HEK293 (cell line): ENCODE measurements at regions not wholly inside any gene's neighbourhood (a gene's known extent, or its start where the extent isn't known, plus 50 kb on each side); places are given as distances from the start of the nearest gene placed in this dataset.

ENCODE experiments used
- KLF16 ChIP-seq: fragments of 450-650 bp; formaldehyde crosslinking; IDR thresholded peaks from 2 replicates; pipeline ENCODE4 v1.5.1; 2017; ENCODE audit warnings: missing biosample characterization, missing genetic modification characterization
- SP2 ChIP-seq: fragments of 450-650 bp; formaldehyde crosslinking; IDR thresholded peaks from 2 replicates; pipeline ENCODE4 v1.5.1; 2016; ENCODE audit warnings: missing biosample characterization, missing genetic modification characterization
- ZBTB8A ChIP-seq: fragments of 450-650 bp; formaldehyde crosslinking; IDR thresholded peaks from 2 replicates; pipeline ENCODE4 v1.5.1; 2016; ENCODE audit warnings: missing biosample characterization, missing genetic modification characterization
- ZNF184 ChIP-seq: fragments of 450-650 bp; IDR thresholded peaks from 2 replicates; pipeline ENCODE4 v1.5.1; 2018; ENCODE audit warnings: missing biosample characterization, mild to moderate bottlenecking, missing genetic modification characterization
- ZNF274 ChIP-seq, 2 experiments: fragments of 200-500 bp in 1 of 2; fragments of 450-650 bp in 1 of 2; sonication (Bioruptor generic) in 1 of 2; formaldehyde crosslinking in 1 of 2; IDR thresholded peaks; 2 replicates each; pipeline versions ENCODE4 v1.5.1 to v1.6.1; 2014 to 2016; ENCODE audit warnings: borderline replicate concordance in 1 of 2, inconsistent platforms in 1 of 2, low read length in 1 of 2, missing biosample characterization in 1 of 2, missing genetic modification characterization in 1 of 2
- ZNF670 ChIP-seq: fragments of 450-650 bp; formaldehyde crosslinking; IDR thresholded peaks from 2 replicates; pipeline ENCODE4 v1.5.1; 2016; ENCODE audit warnings: missing biosample characterization, missing genetic modification characterization, low read depth
- ZNF707 ChIP-seq: fragments of 450-650 bp; formaldehyde crosslinking; IDR thresholded peaks from 2 replicates; pipeline ENCODE4 v1.5.1; 2016; ENCODE audit warnings: missing biosample characterization, missing genetic modification characterization
- TF ChIP-seq, protein P1 (sequence below): fragments of 450-650 bp; formaldehyde crosslinking; conservative IDR thresholded peaks from 2 replicates; pipeline ENCODE4 v1.5.1; 2016; ENCODE audit warnings: low read depth, missing biosample characterization, missing genetic modification characterization
- TF ChIP-seq, protein P2 (sequence below): fragments of 450-650 bp; formaldehyde crosslinking; IDR thresholded peaks from 2 replicates; pipeline ENCODE4 v1.5.1; 2016; ENCODE audit warnings: missing biosample characterization, missing genetic modification characterization
- TF ChIP-seq, protein P3 (sequence below): fragments of 450-650 bp; formaldehyde crosslinking; IDR thresholded peaks from 2 replicates; pipeline ENCODE4 v1.5.1; 2017; ENCODE audit warnings: missing biosample characterization, mild to moderate bottlenecking, missing genetic modification characterization, moderate library complexity
- TF ChIP-seq, protein P4 (sequence below): fragments of 450-650 bp; formaldehyde crosslinking; IDR thresholded peaks from 2 replicates; pipeline ENCODE4 v1.5.1; 2016; ENCODE audit warnings: missing biosample characterization, missing genetic modification characterization
- TF ChIP-seq, protein P5 (sequence below): fragments of 450-650 bp; formaldehyde crosslinking; IDR thresholded peaks from 2 replicates; pipeline ENCODE4 v1.5.1; 2016; ENCODE audit warnings: missing biosample characterization, missing genetic modification characterization

DNA sequence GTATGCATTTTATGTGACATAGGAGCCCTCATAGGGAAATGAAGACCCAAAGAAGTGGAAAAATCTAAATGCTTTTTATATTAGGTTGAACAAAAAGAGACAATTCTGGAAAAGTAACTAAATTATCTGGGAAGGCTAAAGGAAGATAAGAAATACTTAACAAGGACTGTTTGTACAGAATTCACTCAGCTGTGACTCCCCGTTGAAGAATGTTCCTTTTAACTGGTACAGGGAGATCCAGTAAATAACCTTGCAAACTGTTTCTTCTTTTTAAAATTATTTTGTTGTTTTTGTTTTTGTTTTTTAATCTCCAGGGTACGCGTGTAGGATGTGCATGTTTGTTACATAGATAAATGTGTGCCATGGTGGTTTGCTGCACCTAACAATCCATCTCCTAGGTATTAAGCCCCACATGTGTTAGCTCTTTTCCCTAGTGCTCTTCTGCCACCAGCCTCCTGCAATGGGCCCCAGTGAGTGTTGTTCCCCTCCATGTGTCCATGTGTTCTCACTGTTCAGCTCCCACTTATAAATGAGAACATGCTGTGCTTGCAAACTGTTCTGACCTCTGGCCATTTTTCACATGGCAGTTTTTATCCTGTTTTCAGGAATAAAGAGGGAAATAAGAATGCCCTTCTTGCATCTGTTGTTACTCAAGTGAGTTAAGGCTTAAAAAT is 81.7 kb downstream of the PWWP3B start:
- no peak for TF ChIP-seq ZBTB8A (tag by site-specific recombination)
- TF ChIP-seq, protein P1, sequence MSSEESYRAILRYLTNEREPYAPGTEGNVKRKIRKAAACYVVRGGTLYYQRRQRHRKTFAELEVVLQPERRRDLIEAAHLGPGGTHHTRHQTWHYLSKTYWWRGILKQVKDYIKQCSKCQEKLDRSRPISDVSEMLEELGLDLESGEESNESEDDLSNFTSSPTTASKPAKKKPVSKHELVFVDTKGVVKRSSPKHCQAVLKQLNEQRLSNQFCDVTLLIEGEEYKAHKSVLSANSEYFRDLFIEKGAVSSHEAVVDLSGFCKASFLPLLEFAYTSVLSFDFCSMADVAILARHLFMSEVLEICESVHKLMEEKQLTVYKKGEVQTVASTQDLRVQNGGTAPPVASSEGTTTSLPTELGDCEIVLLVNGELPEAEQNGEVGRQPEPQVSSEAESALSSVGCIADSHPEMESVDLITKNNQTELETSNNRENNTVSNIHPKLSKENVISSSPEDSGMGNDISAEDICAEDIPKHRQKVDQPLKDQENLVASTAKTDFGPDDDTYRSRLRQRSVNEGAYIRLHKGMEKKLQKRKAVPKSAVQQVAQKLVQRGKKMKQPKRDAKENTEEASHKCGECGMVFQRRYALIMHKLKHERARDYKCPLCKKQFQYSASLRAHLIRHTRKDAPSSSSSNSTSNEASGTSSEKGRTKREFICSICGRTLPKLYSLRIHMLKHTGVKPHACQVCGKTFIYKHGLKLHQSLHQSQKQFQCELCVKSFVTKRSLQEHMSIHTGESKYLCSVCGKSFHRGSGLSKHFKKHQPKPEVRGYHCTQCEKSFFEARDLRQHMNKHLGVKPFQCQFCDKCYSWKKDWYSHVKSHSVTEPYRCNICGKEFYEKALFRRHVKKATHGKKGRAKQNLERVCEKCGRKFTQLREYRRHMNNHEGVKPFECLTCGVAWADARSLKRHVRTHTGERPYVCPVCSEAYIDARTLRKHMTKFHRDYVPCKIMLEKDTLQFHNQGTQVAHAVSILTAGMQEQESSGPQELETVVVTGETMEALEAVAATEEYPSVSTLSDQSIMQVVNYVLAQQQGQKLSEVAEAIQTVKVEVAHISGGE (tag by site-specific recombination) = no peak
- no peak for TF ChIP-seq ZNF707 (tag by site-specific recombination)
- TF ChIP-seq SP2 (tag by site-specific recombination) = no peak
- TF ChIP-seq, protein P2, sequence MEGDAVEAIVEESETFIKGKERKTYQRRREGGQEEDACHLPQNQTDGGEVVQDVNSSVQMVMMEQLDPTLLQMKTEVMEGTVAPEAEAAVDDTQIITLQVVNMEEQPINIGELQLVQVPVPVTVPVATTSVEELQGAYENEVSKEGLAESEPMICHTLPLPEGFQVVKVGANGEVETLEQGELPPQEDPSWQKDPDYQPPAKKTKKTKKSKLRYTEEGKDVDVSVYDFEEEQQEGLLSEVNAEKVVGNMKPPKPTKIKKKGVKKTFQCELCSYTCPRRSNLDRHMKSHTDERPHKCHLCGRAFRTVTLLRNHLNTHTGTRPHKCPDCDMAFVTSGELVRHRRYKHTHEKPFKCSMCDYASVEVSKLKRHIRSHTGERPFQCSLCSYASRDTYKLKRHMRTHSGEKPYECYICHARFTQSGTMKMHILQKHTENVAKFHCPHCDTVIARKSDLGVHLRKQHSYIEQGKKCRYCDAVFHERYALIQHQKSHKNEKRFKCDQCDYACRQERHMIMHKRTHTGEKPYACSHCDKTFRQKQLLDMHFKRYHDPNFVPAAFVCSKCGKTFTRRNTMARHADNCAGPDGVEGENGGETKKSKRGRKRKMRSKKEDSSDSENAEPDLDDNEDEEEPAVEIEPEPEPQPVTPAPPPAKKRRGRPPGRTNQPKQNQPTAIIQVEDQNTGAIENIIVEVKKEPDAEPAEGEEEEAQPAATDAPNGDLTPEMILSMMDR = no peak
- TF ChIP-seq, protein P3, sequence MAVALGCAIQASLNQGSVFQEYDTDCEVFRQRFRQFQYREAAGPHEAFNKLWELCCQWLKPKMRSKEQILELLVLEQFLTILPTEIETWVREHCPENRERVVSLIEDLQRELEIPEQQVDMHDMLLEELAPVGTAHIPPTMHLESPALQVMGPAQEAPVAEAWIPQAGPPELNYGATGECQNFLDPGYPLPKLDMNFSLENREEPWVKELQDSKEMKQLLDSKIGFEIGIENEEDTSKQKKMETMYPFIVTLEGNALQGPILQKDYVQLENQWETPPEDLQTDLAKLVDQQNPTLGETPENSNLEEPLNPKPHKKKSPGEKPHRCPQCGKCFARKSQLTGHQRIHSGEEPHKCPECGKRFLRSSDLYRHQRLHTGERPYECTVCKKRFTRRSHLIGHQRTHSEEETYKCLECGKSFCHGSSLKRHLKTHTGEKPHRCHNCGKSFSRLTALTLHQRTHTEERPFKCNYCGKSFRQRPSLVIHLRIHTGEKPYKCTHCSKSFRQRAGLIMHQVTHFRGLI (tag by site-specific recombination) = no peak
- TF ChIP-seq KLF16 = no peak
- TF ChIP-seq ZNF184 = no peak
- TF ChIP-seq, protein P4, sequence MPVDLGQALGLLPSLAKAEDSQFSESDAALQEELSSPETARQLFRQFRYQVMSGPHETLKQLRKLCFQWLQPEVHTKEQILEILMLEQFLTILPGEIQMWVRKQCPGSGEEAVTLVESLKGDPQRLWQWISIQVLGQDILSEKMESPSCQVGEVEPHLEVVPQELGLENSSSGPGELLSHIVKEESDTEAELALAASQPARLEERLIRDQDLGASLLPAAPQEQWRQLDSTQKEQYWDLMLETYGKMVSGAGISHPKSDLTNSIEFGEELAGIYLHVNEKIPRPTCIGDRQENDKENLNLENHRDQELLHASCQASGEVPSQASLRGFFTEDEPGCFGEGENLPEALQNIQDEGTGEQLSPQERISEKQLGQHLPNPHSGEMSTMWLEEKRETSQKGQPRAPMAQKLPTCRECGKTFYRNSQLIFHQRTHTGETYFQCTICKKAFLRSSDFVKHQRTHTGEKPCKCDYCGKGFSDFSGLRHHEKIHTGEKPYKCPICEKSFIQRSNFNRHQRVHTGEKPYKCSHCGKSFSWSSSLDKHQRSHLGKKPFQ (tag by site-specific recombination) = no peak
- TF ChIP-seq, protein P5, sequence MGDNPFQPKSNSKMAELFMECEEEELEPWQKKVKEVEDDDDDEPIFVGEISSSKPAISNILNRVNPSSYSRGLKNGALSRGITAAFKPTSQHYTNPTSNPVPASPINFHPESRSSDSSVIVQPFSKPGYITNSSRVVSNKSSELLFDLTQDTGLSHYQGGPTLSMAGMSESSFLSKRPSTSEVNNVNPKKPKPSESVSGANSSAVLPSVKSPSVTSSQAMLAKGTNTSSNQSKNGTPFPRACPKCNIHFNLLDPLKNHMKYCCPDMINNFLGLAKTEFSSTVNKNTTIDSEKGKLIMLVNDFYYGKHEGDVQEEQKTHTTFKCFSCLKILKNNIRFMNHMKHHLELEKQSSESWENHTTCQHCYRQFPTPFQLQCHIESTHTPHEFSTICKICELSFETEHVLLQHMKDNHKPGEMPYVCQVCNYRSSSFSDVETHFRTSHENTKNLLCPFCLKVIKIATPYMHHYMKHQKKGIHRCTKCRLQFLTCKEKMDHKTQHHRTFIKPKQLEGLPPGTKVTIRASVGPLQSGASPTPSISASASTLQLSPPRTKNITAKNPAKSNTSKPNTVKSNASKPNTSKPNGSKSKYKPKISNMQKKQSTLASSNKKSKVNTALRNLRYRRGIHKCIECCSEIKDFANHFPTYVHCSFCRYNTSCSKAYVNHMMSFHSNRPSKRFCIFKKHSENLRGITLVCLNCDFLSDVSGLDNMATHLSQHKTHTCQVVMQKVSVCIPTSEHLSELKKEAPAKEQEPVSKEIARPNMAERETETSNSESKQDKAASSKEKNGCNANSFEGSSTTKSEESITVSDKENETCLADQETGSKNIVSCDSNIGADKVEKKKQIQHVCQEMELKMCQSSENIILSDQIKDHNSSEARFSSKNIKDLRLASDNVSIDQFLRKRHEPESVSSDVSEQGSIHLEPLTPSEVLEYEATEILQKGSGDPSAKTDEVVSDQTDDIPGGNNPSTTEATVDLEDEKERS (tag by site-specific recombination) = no peak
- TF ChIP-seq ZNF670 (tag by site-specific recombination) = no peak
- TF ChIP-seq ZNF274 (IDR thresholded peaks at IDR 0.05; ENCODE audit: low read length) = no peak
- no peak for TF ChIP-seq ZNF274 (tag by site-specific recombination; IDR thresholded peaks at IDR 0.05; ENCODE audit: borderline replicate concordance)
